ENCODE measurements at regions not wholly inside any gene's neighbourhood (a gene's known extent, or its start where the extent isn't known, plus 50 kb on each side); places are given as distances from the start of the nearest gene placed in this dataset.
"Not testable (repeated sequence)": the region's sequence is repeated elsewhere in the genome, so short reads cannot be mapped to it uniquely, and the experiment has no call there.

DNA sequence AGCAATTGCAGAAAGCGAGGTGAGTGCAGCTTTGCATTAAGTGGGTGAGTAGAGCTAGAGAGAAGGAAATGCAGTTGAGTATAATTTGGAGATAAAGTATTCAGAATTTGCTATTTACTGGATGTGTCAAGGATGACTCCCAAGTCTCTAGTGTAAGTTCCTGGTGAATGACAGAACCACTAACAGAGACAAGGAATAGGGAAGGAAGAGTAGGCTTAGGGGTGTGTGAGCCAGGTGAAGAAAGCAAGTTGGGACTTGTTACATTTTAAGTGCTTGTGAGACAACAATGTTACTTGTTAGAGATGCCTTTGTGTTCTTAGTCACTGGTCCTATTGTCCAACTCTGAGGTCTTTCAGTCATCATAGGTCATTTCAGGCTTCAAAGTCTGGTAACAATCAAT, 70.8 kb downstream of the TBC1D26 start:
- DNase-seq (ENCODE audit: low read depth), result not testable (repeated sequence)

DNA sequence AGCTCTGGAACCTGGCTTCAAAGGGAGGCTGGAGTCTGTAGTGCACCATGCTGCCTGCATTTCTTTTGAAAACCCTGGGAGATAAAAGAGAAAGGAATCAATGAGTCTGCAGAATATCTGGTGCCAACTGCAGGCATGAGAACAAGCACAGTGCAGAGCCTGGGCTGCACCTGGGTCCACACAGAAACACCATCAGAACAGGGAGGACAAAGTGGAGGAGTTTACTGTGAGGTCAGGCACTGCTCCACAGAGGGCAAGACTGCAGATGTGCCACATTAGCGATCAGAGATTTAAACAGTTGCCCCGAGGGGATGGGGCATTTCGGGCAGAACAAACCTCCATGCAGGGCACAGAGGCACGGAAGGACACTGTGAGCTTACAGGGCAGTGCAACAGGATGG, 74.7 kb downstream of the TBC1D26 start:
- not testable (repeated sequence) for DNase-seq (ENCODE audit: low read depth)

DNA sequence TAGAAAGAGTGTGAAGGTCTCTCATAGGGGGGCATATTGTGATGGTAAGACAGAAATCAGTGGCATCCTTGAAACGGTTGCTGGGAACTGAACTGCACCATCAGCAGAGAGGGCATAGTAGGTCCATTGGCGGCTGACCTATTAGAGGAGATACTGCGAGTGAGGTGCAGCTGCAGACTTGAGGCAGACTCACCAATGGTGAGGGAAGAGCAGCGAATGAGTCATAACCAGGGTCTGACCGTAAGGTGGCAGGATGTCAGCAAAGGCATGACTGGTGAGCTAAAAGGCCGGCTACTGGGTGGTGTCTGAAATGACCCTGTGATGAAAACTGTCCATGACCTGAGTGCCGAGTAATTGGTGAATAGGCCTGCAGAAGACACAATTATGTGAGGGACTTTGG, 81.3 kb downstream of the TBC1D26 start:
- not testable (repeated sequence) for DNase-seq (ENCODE audit: low read depth)

DNA sequence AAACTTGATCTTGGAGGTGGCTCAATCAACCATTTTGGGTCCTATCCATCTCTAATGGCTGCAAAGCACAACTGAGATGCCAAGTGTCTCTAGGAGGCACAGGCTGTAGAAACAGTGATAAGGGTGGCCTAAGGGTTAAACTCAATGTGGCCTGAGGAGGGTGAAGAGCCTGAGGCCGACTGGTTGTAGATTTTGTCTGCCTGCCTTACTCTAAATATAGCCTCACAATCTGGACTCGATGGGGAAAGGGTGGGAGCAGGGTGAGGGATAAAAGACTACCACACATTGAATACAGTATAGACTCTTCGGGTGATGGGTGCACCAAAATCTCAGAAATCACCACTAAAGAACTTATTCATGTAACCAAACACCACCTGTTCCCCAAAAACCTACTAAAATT, 81.9 kb downstream of the TBC1D26 start:
- not testable (repeated sequence) for DNase-seq (ENCODE audit: low read depth)

DNA sequence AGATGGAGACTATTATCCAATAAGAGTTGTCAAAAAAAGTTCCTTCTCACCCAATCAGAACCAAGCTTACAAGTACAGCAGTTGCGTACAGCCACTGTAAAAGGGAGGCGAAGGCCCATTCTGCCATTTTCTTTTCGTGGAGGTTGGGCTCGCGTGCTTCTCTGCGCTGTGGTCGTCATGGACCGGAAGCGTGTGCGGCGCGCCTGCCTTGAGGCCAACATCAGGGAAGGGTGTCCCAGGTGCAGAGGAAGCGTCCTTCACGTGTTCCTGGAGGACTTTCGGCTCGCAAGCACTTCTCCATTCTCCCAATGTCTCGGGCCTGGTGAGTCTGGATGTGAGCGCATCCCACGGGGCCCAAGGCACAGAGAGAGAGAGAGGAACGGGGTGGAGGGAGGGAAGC, 85.8 kb downstream of the TBC1D26 start:
- not testable (repeated sequence) for DNase-seq (ENCODE audit: low read depth)

DNA sequence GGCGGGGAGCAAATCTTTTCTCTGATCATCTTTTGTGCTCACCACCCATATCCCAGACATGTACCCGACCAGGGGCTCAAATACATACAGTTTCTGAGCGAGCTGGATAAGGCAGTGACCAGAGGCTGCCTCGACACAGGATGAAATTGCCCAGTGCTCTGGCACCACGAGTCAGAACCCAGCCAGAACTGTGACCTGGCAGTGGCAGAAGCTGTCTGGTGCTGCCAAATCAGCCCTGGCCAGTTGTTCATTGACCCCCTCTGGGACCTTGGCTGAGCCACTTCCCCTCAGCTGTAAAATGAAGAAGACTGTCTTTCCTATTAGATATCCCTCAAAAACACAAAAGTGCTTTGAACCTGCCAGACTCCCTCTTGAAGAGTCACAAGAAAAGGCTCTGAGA, 90.2 kb downstream of the TBC1D26 start:
- not testable (repeated sequence) for DNase-seq (ENCODE audit: low read depth)

DNA sequence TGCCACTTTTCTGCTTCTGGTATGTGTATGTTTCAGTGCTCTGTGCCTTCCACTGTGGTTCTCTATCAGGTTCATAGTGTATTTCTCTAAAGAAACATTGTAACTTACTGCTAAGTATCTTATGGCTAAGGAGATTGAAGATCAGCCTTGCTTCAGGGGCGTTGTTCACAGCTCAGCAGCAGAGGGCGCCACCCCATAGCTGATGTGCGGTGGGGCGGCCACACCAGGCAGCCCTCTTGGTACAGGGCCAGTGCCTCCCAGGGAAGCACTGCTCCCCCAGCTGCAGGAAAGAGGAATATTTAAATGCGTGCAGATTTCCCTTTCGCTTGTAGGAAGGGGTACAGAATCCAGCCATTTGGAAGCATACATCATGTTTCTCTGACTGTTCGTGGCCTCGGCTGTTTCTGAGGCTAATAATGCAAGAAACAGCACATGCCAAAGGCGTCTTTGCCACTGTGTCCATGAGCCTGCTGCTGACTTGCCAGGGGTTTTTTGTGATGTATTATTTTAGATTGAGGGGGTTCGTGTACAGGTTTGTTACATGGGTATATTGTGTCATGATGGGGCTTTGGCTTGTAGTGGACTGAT, 96.7 kb downstream of the TBC1D26 start:
- DNase-seq (ENCODE audit: low read depth), result peak; percentile 52

DNA sequence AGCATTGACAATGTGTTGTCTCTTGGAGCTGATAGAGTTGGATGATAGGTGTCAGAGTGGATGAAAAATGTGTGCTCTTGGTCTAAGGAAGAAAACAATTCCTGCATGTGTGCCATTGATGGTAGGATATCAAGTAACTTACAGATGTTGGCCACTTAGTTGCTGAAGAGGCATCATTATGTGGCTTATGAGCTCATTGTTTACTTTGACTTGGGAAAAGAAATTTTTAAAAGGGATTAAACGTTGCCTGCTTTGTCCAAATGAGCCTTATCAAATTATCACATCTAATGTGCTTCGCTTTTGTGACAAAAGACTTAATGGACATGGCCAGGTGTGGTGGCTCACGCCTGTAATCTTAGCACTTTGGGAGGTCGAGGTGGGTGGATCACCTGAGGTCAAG, 98.1 kb downstream of the TBC1D26 start:
- DNase-seq (ENCODE audit: low read depth), result not testable (repeated sequence)

DNA sequence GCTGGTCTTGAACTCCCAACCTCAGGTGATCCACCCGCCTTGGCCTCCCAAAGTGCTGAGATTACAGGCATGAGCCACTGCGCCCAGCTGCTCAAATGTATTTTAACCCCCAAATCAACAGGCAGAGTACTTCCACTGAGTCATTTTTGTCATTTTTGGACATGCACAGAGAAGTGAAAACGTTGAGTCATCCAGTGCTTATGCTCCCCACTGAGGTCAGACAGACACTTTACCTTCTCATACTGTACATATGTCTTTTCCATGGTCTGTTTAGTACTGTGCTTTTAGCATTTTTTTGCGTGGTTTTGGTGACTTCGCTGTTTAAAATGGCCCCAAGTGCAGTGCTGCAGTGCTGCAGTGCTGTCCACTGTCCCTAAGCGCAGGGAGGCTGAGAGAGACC, 99.1 kb downstream of the TBC1D26 start:
- DNase-seq (ENCODE audit: low read depth), result not testable (repeated sequence)

DNA sequence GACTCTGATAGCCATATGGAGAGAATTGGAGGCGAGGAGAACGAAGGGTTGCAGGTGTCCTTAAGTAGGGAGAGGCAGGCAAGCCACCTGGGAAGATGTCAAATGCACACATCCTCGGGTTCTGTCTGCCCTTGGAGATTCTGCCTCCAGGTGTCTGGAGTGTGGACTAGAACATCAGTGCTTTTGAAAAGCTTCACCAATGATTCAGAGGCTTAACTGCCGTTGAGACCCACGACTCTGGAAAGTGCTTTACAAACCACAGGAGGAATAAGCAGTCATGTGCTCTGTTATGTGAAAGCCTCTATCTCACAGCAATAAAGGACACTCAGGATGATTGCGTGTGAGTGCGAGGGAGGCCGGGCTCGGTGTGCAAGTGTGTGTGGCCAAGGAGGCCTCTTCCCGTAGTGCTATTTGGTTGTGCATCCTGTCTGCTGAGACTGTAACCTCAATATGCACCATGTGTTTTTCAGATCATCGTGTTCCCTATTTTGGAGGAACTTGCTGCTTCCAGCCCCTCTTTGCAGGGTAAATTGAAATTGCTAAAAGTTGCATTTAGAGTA, 100.9 kb downstream of the TBC1D26 start:
- DNase-seq (ENCODE audit: low read depth), result not testable (repeated sequence)

DNA sequence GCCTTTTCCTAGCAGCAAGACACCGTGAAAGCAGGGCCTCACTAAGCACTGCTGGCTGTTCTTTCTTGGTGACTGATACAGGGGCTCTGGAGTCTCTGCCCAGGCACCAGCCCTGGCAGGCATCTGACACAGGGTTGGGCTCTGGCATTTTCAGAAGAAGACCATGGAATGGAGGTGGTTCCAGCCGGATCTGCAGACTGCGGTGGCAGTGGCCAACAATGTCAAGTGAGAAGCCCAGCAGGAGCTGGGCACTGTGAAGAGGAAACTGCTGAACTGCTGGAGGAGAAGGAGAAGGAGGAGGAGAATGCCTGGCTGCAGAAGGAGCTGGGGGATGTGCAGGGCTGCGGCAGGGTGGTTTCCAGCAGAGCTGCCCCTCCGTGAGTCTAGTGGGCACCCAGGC, 101.8 kb downstream of the TBC1D26 start:
- not testable (repeated sequence) for DNase-seq (ENCODE audit: low read depth)

DNA sequence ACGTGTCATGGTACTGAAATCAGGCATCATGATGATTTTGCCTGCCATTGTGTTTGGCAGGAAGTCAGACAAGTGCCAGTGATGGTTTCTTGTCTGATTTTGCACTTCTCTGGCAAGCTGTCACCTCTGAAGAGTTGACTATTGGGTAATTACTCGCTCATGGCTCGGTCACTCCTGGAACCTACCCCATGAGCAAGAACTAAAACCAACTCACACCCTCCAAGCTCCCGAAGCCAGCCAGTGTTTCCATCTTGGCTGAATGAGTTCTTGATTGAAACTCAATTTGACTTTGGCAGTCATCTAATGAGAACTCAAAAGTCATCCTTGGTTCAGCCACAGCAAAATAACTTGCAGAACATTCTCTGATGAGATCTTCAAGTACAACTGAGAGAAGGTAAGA, 103.4 kb downstream of the TBC1D26 start:
- not testable (repeated sequence) for DNase-seq (ENCODE audit: low read depth)

DNA sequence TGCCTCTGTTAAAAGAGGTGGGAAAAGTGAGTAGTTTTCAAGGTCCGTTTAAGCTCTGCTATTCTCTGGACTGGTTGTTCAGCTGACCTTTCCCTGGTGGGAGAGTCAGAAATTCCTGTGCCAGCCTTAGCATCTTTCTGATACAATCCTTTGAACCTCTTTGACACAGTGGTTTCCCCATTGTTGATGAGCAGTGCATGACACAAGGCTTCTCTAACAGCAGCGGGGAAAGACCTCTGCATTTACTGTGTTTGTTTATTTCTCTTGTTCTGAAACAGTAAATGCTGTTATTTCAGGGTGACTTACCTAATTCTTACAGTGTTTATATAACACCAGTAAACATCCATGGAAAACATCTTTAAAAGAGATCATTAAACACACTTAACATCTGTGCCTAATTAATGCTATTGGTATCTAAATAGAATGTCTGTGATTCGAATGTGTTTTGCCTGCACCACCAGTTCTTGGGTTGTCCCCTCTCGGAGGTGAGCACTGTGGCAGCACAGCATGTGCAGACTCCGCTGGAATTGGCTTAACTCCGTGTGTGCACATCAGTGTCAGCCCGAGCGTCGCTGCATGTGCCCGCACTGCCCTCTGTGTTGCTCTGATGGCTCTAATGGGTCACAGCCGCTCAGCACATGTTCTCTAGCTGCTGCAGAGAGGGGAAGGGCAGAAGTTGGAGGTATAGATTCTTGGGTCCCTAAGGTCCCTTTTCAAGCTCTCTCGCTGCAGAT, 104.3 kb downstream of the TBC1D26 start:
- not testable (repeated sequence) for DNase-seq (ENCODE audit: low read depth)

DNA sequence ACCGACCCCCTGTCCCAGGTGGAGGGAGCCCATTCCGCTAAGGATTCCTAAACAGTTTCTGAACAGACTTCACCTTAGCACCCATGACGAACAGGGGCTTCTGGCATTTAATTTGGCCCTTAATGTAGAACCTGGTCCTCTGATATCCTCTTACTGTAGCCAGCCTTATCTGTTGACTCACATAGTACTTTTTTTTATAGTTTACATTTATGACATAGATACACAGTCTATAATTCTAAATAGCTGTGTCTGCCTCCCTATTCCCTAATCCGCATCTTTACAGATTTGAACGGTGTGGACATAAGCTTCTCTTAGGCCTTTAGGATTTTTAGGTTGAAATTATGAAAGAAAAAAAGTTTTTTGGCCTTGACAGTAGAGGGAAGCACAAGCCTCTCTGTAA, 104.9 kb downstream of the TBC1D26 start:
- DNase-seq (ENCODE audit: low read depth), result not testable (repeated sequence)

DNA sequence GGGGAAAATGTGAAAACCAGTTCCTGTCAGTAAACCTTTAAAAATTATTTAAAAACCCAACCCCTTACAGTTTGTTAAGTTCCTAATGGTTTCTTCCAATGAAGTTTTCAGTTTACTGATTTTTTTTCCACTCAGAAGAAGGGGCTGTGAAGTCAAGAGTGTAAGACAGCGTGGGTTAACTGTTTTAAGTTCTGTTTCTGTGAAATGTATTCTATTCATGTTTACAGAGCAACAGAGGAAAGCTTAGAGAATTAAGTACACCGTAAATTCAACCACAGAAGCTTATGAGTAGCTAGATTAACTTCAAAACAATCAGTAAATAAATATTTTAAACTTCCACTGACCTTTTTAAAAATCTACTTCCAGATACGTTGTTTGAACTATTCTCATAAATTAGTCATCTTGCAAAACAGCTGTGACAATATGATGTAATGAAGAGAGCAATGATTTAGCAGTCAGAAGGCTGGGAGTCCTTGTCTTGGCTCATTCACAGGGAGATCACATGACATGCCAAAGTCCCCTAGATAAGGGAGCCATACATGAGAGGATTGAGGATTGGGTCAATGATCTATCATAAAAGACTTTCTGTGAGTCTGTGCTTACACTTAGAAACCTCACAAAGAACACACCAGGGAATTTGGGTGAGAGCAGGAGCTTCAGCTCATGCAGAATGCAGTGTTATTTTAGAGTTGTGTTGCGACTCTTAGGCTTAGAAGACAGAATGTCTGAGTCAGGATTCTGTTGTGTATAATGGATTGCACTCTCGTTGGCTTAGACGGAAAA, 97.3 kb upstream of the ADORA2B start:
- not testable (repeated sequence) for DNase-seq (ENCODE audit: low read depth)

DNA sequence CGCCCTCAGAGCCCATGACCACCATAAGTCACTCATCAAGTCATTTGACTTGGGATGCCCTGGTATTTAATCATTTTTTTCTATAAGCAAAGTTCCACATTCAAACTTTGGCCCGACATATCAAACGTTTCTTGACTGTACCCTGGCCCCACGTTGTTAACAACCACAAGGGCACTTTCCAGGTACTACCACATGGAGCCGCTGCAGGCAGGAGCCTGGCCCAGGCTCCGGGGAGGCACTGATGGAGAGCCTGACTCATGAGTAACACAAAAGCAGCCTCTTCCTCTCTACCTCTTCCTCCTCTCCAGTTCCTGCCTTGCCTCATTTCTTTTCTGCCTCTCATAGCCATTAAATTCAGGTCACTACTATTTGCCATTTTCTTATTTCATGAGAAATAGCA, 95.9 kb upstream of the ADORA2B start:
- peak; percentile 11 for DNase-seq (ENCODE audit: low read depth)

DNA sequence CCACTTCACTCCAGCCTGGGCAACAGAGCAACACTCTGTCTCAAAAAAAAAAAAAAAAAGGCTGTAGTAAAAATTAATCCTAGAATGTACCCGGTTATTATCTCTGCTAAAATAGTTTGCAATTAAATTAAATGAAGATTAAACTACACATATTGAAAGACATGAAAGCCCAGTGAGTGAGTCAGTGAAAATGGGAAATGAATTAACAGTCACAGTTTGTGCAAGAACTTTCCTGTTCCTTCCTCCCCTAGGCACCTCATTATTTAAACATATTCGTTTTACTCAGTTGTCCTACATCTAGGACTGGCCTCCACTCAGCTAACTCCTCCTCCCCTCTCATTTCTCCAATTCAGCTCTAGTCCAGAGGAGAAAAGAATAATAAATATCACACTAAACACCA, 94.9 kb upstream of the ADORA2B start:
- DNase-seq (ENCODE audit: low read depth), result not testable (repeated sequence)

DNA sequence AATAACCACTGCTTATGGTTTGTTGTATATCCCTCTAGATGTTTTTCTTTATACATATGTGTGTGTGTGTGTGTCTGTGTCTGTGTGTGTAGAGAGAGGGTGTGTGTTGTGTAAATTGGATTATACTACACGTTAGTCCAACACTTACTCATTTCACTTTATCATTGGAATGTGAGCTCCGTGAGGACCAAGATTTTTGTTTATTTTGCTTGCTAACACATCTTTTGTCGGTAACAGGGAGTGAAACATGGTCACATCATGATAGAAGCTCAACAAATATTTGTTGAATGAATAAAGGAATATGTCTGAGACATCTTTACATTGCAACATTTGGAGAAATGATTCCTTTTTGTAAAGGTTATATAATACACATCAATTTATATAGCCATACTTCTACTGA, 94.2 kb upstream of the ADORA2B start:
- not testable (repeated sequence) for DNase-seq (ENCODE audit: low read depth)

DNA sequence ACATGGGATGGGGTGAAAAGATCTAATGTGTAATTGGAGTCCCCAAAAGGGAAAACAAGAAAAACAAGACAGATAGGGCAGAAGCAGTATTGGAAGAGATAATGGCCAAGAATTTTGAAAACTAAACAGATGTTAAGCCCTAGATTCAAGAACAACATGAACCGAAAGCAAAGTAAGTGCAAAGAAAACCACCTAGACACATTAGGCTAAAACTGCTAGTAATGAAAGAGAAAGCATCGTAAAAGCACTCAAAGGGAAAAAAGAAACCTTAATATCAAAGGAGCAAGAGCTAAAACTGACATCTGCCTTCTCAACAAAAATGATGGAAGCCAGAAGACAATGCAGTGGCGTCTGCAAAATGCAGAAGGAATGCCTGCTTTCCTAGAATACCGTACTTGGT, 92.1 kb upstream of the ADORA2B start:
- DNase-seq (ENCODE audit: low read depth), result not testable (repeated sequence)

DNA sequence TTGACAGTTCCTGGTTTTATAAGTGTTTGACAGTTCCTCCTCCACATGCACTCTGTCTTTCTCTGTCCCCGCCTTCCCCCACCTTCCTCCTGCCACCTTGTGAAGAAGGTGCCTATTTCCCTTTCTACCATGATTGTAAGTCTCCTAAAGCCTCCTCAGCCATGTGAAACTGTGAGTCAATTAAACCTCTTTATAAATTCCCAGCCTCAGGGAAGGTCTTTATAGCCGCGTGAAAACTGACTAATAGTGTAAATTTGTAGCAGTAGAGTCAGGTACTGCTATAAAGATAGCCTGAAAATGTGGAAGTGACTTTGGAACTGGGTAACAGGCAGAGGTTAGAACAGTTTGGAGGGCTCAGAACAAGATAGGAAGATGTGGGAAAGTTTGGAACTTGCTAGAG, 88.7 kb upstream of the ADORA2B start:
- DNase-seq (ENCODE audit: low read depth), result not testable (repeated sequence)

DNA sequence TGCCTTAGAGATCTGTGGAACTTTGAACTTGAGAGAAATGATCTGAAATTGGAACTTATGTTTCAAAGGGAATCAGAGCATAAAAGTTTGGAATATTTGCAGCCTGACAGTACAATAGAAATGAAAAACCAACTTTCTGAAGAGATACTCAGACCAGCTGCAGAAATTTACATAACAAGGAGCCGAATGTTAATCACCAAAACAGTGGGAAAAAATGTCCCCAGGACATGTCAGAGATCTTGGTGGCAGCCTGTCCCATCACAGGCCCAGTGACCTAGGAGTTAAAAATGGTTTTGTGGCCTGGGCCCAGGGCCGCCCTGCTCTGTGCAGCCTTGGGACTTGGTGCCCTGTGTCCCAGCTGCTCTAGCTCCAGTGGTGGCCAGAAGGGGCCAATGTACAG, 88.2 kb upstream of the ADORA2B start:
- not testable (repeated sequence) for DNase-seq (ENCODE audit: low read depth)

DNA sequence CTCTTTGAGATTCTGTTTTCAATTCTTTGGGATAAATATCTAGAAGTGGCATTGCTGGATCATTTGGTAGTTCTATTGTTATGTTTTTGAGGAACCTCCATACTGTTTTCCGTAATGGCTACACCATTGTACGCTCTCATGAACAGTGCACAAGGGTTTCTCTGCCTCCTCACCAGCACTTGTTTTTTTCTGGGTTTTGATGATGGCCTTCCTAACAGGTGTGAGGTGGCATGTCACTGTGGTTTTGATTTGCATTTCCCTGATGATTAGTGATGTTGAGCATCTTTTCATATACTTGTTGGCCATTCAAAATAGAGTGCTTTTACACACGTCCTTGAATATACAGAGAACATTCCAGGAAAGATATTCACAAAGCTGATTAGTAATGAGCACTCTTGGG, 86.8 kb upstream of the ADORA2B start:
- DNase-seq (ENCODE audit: low read depth), result not testable (repeated sequence)

DNA sequence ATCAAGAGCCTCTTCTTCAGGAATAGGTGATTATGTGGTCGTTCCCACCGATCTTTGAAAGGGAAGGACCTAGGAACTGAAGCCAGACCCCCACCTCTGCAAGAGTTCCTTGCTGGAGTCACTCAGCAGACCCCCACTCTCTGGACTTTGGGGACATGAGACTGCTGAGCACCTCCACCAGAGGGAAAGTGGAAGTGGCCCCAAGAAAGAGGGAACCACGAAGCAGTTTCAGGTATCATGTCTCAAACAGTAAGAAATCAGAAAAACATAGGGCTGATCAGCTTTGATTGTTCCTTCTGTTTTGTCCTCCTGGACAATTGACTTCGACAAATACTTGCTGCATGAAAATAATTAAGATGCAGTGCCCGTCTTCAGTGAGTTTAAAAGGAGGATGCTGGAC, 84.2 kb upstream of the ADORA2B start:
- not testable (repeated sequence) for DNase-seq (ENCODE audit: low read depth)

Data from stimulated activated CD8-positive, alpha-beta memory T cell treated with anti-CD3 and anti-CD28 coated beads, Interleukin-15, amount 100 ng/mL, for 1 hour (primary cell).